Thyroid gland (tissue), 4 donors: ENCODE measurements at regions not wholly inside any gene's neighbourhood (a gene's known extent, or its start where the extent isn't known, plus 50 kb on each side); places are given as distances from the start of the nearest gene placed in this dataset.

Experiments used
- POLR2A ChIP-seq, 2 donors: fragments of 450-650 bp; IDR thresholded peaks; one replicate each; pipeline ENCODE4 v1.6.1; 2017; ENCODE audit warnings: antibody characterized with exemption in 2 of 2, mild to moderate bottlenecking in 2 of 2, moderate library complexity in 1 of 2
- TF ChIP-seq, protein P1 (sequence below), 6 experiments: fragments of 200-600 bp in 3 of 6; fragments of 450-650 bp in 3 of 6; sonication (generic) in 3 of 6; IDR thresholded peaks; one replicate each; pipeline ENCODE4 v1.5.1; 2016 to 2019; ENCODE audit warnings: antibody characterized with exemption in 6 of 6, mild to moderate bottlenecking in 2 of 6, inconsistent platforms in 1 of 6, moderate library complexity in 1 of 6

DNA sequence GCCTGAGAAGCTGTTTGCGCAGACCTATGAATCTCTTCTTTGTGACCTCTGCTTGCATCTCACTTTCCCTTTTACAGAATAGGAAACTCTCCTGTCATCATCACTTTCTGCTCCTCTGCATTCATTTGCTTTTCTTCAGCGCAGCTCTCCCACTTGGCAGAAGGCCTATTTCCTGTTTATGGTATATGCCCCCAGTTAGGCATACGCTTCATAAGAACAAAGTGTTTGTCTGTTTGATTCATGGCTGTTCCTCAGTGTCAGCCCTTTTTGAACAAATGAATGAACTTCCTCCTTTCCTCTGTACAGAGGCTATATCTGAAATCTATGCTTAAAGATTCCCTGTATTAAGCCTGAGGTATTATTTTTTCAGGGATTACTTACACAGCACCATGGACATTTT, 1216.9 kb upstream of the GBE1 start:
- TF ChIP-seq POLR2A (IDR thresholded peaks at IDR 0.05), result no peak
- TF ChIP-seq, protein P1, sequence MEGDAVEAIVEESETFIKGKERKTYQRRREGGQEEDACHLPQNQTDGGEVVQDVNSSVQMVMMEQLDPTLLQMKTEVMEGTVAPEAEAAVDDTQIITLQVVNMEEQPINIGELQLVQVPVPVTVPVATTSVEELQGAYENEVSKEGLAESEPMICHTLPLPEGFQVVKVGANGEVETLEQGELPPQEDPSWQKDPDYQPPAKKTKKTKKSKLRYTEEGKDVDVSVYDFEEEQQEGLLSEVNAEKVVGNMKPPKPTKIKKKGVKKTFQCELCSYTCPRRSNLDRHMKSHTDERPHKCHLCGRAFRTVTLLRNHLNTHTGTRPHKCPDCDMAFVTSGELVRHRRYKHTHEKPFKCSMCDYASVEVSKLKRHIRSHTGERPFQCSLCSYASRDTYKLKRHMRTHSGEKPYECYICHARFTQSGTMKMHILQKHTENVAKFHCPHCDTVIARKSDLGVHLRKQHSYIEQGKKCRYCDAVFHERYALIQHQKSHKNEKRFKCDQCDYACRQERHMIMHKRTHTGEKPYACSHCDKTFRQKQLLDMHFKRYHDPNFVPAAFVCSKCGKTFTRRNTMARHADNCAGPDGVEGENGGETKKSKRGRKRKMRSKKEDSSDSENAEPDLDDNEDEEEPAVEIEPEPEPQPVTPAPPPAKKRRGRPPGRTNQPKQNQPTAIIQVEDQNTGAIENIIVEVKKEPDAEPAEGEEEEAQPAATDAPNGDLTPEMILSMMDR (IDR thresholded peaks at IDR 0.05), result no peak
